Right lobe of liver (tissue), 6 donors: ENCODE measurements at regions not wholly inside any gene's neighbourhood (a gene's known extent, or its start where the extent isn't known, plus 50 kb on each side); places are given as distances from the start of the nearest gene placed in this dataset.

Experiments used
- ATAC-seq, 4 donors: fragments of 200-7000 bp; cut with Tn5 transposase; one replicate each; pipeline ENCODE4 v1.9.1; 2020; ENCODE audit warnings: mild to moderate bottlenecking in 4 of 4, moderate library complexity in 4 of 4
- DNase-seq, 3 donors: peaks; one replicate each; pipeline ENCODE4 v3.0.0-alpha.2; 2020
- H3K27ac ChIP-seq, 3 donors: fragments of 200-600 bp; one replicate each; pipeline ENCODE4 v1.8.0; 2022
- H3K27me3 ChIP-seq, 2 donors: fragments of 200-600 bp; one replicate each; pipeline ENCODE4 v1.8.0; 2022
- H3K36me3 ChIP-seq, 4 donors: fragments of 200-600 bp; sonication (generic) in 1 of 4; one replicate each; pipeline versions ENCODE4 v1.5.1 to v1.8.0; 2017 to 2022; ENCODE audit warnings: control low read depth in 1 of 4
- H3K4me1 ChIP-seq, 4 donors: fragments of 200-600 bp; sonication (generic) in 1 of 4; one replicate each; pipeline versions ENCODE4 v1.5.1 to v1.8.0; 2017 to 2022; ENCODE audit warnings: control low read depth in 1 of 4
- H3K4me3 ChIP-seq, 3 donors: fragments of 200-600 bp; one replicate each; pipeline ENCODE4 v1.8.0; 2022
- H3K9me3 ChIP-seq, 4 donors: fragments of 200-600 bp; sonication (generic) in 1 of 4; one replicate each; pipeline versions ENCODE4 v1.5.1 to v1.8.0; 2017 to 2022; ENCODE audit warnings: control low read depth in 1 of 4
- CTCF ChIP-seq, 4 donors: fragments of 200-600 bp in 3 of 4; fragments of 450-650 bp in 1 of 4; IDR thresholded peaks; one replicate each; pipeline versions ENCODE4 v1.5.1 to v1.8.0; 2016 to 2022; ENCODE audit warnings: antibody characterized with exemption in 4 of 4, mild to moderate bottlenecking in 2 of 4
- POLR2A ChIP-seq: fragments of 450-650 bp; IDR thresholded peaks from one replicate; pipeline ENCODE4 v1.6.1; 2017; ENCODE audit warnings: antibody characterized with exemption, mild to moderate bottlenecking
- WGBS: methylation state at CpG from one replicate; pipeline ENCODE4 v1.1.6; 2018; ENCODE audit warnings: low coverage, low lambda C conversion rate; ENCODE audit not compliant: insufficient coverage; ENCODE audit errors: missing lambda C conversion rate; 5-methylcytosine and 5-hydroxymethylcytosine counted together
- intact Hi-C, 2 donors: fragments of 100-400 bp; cut with DNase I; formaldehyde crosslinking; loops; one replicate each; pipeline versions ENCODE4 v1.11.2 to v1.14.1; 2022
- donor health status: DM: no; HTN: yes; CAD: no.
- donor health status: DM: no; HTN: no; CAD: no.
- donor health status: DM: no; HTN: no; CAD: no.
- donor health status: DM: no; HTN: yes; CAD: no.
- donor health status: DM: no; HTN: yes; CAD: no.

- intact Hi-C loops = no loop called here
- peak in 1 of 3 donors; percentile 23 for DNase-seq
- Histone ChIP-seq H3K4me3 (no peak overlapping the region), H3K9me3 (no peaks in the 10 kb centered on the region), H3K4me1 (no peaks in the 10 kb centered on the region), H3K27me3 (no peaks in the 10 kb centered on the region), H3K27ac (no peak overlapping the region), H3K36me3 (no peaks in the 10 kb centered on the region)
- no peak for TF ChIP-seq POLR2A
- TF ChIP-seq CTCF (IDR thresholded peaks at IDR 0.05) = no peak
- 44% methylated on average over 3 of the region's 8 CpGs for WGBS
- no peak for ATAC-seq
These were observed 155.0 kb upstream of the IRX2 start for GRCh38 chr5:2906302-2907090.

DNA sequence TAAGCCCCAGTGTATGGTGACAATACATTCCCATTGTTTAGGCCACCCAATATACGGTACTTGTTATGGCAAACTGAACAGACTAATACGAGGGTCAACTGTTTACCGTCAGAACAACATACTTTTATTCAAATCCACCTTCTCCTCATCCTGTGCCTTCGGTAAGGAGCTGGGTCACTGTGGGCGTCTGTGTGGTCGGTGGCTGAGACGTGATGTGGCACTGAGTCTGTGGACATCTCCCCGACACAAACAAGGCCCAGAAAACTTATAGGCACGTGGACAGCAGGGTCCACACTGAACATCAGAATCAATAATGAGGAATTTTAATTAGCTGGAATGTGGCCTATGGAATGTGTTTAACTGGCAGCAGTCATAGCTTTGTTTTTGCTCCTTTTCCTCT lies 154.3 kb upstream of the IRX2 start:
- Histone ChIP-seq H3K4me3 (no peak overlapping the region), H3K27ac (no peak overlapping the region), H3K4me1 (no peaks in the 10 kb centered on the region), H3K9me3 (no peaks in the 10 kb centered on the region), H3K36me3 (no peaks in the 10 kb centered on the region), H3K27me3 (no peaks in the 10 kb centered on the region)
- intact Hi-C loops = no loop called here
- TF ChIP-seq CTCF (IDR thresholded peaks at IDR 0.05) (no peak), POLR2A (no peak)
- ATAC-seq (no peak), DNase-seq (no peak)
- 18% methylated on average over 4 of the region's 9 CpGs for WGBS

- intact Hi-C loops = no loop called here
- Histone ChIP-seq H3K27me3 (no peaks in the 10 kb centered on the region), H3K4me1 (no peaks in the 10 kb centered on the region), H3K27ac (no peak overlapping the region), H3K9me3 (no peaks in the 10 kb centered on the region), H3K36me3 (no peaks in the 10 kb centered on the region), H3K4me3 (no peak overlapping the region)
- TF ChIP-seq CTCF (IDR thresholded peaks at IDR 0.05) = no peak
- no peak for TF ChIP-seq POLR2A
- no peak for ATAC-seq
- peak in 1 of 3 donors; percentile 10 for DNase-seq
- WGBS = 54% methylated on average over 5 of the region's 9 CpGs
These were observed 153.5 kb upstream of the IRX2 start for GRCh38 chr5:2904956-2905355.

DNA sequence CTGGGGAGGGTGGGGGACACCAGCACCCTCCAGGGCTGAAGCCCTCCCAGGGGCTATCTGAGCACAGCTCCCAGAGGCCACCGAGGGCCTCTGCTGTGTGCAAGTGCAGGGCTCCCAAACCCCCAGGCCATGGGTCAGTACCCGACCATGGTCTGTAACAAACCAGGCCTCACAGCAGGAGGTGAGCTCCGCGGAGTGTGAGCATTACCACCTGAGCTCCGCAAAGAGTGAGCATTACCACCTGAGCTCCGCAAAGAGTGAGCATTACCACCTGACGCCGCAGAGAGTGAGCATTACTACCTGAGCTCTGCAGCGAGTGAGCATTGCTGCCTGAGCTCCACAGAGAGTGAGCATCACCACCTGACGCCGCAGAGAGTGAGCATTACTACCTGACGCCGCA lies 152.9 kb upstream of the IRX2 start:
- ATAC-seq = no peak
- intact Hi-C loops = no loop called here
- no peak overlapping the region for H3K4me3 ChIP-seq
- no peaks in the 10 kb centered on the region for H3K4me1 ChIP-seq
- 65% methylated on average over 6 of the region's 13 CpGs for WGBS
- H3K9me3 ChIP-seq = no peaks in the 10 kb centered on the region
- no peak for DNase-seq
- TF ChIP-seq POLR2A = no peak
- no peak for TF ChIP-seq CTCF (IDR thresholded peaks at IDR 0.05)
- H3K27me3 ChIP-seq = no peaks in the 10 kb centered on the region
- no peak overlapping the region for H3K27ac ChIP-seq
- no peaks in the 10 kb centered on the region for H3K36me3 ChIP-seq
